ENCODE measurements at regions not wholly inside any gene's neighbourhood (a gene's known extent, or its start where the extent isn't known, plus 50 kb on each side); places are given as distances from the start of the nearest gene placed in this dataset.

DNA sequence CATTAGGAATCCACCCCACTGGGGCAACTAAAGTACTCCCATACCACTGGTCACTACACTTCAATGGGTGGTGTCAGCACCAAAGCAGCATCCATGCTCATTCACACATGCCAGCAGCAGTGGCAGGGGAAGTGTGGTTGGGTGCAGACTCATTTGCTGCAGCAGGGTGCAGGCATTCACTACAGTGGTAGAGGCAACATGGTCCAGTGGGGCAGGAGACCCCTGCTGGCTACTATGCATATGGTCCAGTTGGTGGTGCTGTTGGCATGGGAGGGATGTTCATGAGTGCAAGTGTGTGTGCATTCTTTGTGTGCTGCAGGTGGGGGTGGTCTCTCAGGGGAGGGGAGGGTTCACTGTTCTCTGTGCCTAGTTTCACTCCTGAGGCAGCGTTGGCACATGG lies 908.4 kb upstream of the NOVA1 start:
- no peaks in the 10 kb centered on the region for H3K36me3 ChIP-seq (ENCODE audit: control insufficient read depth in 3 of 3, insufficient read depth in 3 of 3, low read length in 3 of 3)
- H3K27ac ChIP-seq (ENCODE audit: low read depth, low read length) = no peak overlapping the region
- no peak overlapping the region for H3K4me3 ChIP-seq (ENCODE audit: low read length in 3 of 3)
- no peak overlapping the region for H3K9ac ChIP-seq (ENCODE audit: low read depth in 1 of 3, low read length in 3 of 3)
- no peaks in the 10 kb centered on the region for H3K4me1 ChIP-seq (ENCODE audit: control insufficient read depth in 3 of 3, insufficient read depth in 3 of 3, low read length in 3 of 3)
- H3K9me3 ChIP-seq (ENCODE audit: control insufficient read depth in 3 of 3, low read length in 3 of 3) = peaks cover 0 to 4% (median 0%) of the 10 kb centered on the region in 3 donors
- no peaks in the 10 kb centered on the region for H3K27me3 ChIP-seq (ENCODE audit: control insufficient read depth in 3 of 3, insufficient read depth in 3 of 3, low read length in 3 of 3)

DNA sequence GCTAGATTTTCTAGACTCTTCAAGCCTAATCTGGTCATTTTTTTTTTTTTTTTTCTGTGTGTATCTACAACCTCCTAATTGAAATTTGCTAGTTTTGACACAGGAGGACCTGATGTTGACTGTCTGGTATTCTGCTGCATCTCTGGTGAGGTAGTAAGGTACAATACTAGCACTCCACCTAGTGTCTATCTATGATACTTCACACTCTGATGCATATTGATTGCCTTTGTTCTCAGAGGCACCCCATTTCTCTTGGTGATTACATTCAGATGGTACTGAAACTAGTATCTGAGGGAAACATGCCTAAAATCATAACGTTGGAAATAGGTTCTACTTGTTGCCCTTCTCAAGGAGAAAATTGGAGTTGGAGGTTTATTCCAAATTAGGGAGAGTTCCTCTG lies 930.5 kb upstream of the NOVA1 start:
- Histone ChIP-seq H3K9me3 (ENCODE audit: control insufficient read depth in 3 of 3, low read length in 3 of 3) (no peaks in the 10 kb centered on the region), H3K9ac (ENCODE audit: low read depth in 1 of 3, low read length in 3 of 3) (no peak overlapping the region), H3K36me3 (ENCODE audit: control insufficient read depth in 3 of 3, insufficient read depth in 3 of 3, low read length in 3 of 3) (no peaks in the 10 kb centered on the region), H3K27ac (ENCODE audit: low read depth, low read length) (no peak overlapping the region), H3K4me1 (ENCODE audit: control insufficient read depth in 3 of 3, insufficient read depth in 3 of 3, low read length in 3 of 3) (no peaks in the 10 kb centered on the region), H3K27me3 (ENCODE audit: control insufficient read depth in 3 of 3, insufficient read depth in 3 of 3, low read length in 3 of 3) (no peaks in the 10 kb centered on the region), H3K4me3 (ENCODE audit: low read length in 3 of 3) (no peak overlapping the region)

DNA sequence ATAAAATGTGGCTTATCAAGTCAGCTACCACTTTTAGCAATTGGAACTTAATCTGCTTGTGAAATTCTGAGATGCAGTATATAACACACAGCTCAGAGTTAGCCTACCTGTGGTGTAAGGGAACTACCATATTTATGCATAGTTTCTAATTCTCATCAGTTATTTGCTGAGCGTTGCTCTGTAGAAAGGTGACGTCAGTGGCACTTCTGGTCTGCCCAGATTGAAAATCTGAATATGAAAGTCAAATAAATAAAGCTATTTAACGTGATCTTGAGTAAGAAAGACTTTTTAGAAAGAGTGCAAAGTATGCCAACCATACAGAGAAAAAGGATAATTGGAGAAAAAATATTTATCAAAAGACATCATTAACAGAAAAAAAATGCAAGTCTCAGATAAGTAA lies 938.9 kb upstream of the NOVA1 start:
- Histone ChIP-seq H3K9me3 (ENCODE audit: control insufficient read depth in 3 of 3, low read length in 3 of 3) (no peaks in the 10 kb centered on the region), H3K4me1 (ENCODE audit: control insufficient read depth in 3 of 3, insufficient read depth in 3 of 3, low read length in 3 of 3) (no peaks in the 10 kb centered on the region), H3K27ac (ENCODE audit: low read depth, low read length) (no peak overlapping the region), H3K4me3 (ENCODE audit: low read length in 3 of 3) (no peak overlapping the region), H3K27me3 (ENCODE audit: control insufficient read depth in 3 of 3, insufficient read depth in 3 of 3, low read length in 3 of 3) (no peaks in the 10 kb centered on the region), H3K36me3 (ENCODE audit: control insufficient read depth in 3 of 3, insufficient read depth in 3 of 3, low read length in 3 of 3) (no peaks in the 10 kb centered on the region), H3K9ac (ENCODE audit: low read depth in 1 of 3, low read length in 3 of 3) (no peak overlapping the region)

DNA sequence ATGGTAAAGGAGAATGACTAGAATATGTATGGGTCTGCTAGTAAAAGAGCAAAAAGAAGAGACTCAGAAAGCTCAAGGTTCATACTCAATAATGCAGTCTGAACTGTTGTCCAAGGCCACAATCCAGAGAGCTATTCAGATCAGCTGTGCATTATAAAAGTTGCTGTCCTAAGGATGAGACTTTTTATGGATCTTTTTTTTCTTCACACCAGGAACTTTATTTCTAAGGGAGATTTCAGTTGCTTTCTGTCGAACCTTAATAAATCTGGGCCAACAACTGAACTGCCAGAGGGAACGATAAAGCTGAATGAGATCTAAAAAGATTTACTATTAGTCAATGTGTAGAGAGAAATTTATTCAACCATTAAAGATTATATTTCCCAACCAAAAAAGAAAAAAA lies 948.3 kb upstream of the NOVA1 start:
- H3K27ac ChIP-seq (ENCODE audit: low read depth, low read length) = no peak overlapping the region
- H3K27me3 ChIP-seq (ENCODE audit: control insufficient read depth in 3 of 3, insufficient read depth in 3 of 3, low read length in 3 of 3) = no peaks in the 10 kb centered on the region
- no peak overlapping the region for H3K9ac ChIP-seq (ENCODE audit: low read depth in 1 of 3, low read length in 3 of 3)
- no peaks in the 10 kb centered on the region for H3K36me3 ChIP-seq (ENCODE audit: control insufficient read depth in 3 of 3, insufficient read depth in 3 of 3, low read length in 3 of 3)
- H3K4me1 ChIP-seq (ENCODE audit: control insufficient read depth in 3 of 3, insufficient read depth in 3 of 3, low read length in 3 of 3) = no peaks in the 10 kb centered on the region
- H3K9me3 ChIP-seq (ENCODE audit: control insufficient read depth in 3 of 3, low read length in 3 of 3) = peaks cover 0 to 2% (median 0%) of the 10 kb centered on the region in 3 donors
- no peak overlapping the region for H3K4me3 ChIP-seq (ENCODE audit: low read length in 3 of 3)

DNA sequence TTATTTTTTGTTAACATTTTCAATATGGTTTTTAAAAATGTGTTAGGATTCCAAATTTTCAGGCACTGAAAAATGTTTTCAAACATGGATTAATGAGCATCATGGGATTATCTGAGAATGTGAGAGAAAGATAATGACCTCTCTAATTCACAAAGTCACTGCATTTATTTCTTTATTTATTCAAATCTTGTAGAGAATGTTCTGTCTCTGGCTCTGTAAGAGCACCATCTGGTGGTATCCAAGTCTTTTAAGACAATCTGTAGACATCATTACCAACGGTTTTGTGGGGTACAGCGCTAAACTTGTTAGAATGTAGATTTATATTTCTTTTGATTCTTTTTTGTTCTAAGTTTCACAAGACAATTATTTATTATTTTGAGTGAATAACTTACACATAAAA lies 956.0 kb upstream of the NOVA1 start:
- no peaks in the 10 kb centered on the region for H3K4me1 ChIP-seq (ENCODE audit: control insufficient read depth in 3 of 3, insufficient read depth in 3 of 3, low read length in 3 of 3)
- H3K27me3 ChIP-seq (ENCODE audit: control insufficient read depth in 3 of 3, insufficient read depth in 3 of 3, low read length in 3 of 3) = no peaks in the 10 kb centered on the region

DNA sequence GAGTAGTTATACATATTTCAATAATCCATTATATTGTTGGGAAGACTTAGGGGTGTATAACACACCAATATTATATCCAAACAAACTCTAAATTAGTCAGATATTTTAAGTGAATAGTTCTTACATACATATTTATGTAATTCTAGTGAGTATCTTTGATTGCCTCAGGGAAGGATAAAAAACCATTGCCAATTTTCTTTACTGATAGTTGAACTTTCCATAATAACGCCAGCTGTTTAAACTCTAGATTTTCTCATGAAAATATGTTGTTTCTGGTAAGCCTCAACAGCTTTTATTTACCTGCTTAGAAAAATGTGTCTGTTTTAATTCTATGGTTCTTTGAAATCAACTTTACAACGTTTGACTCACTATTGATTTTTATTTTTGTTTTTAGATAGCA lies 959.6 kb upstream of the NOVA1 start:
- Histone ChIP-seq H3K4me1 (ENCODE audit: control insufficient read depth in 3 of 3, insufficient read depth in 3 of 3, low read length in 3 of 3) (no peaks in the 10 kb centered on the region), H3K9me3 (ENCODE audit: control insufficient read depth in 3 of 3, low read length in 3 of 3) (no peaks in the 10 kb centered on the region), H3K9ac (ENCODE audit: low read depth in 1 of 3, low read length in 3 of 3) (no peak overlapping the region), H3K4me3 (ENCODE audit: low read length in 3 of 3) (no peak overlapping the region), H3K36me3 (ENCODE audit: control insufficient read depth in 3 of 3, insufficient read depth in 3 of 3, low read length in 3 of 3) (no peaks in the 10 kb centered on the region), H3K27me3 (ENCODE audit: control insufficient read depth in 3 of 3, insufficient read depth in 3 of 3, low read length in 3 of 3) (no peaks in the 10 kb centered on the region), H3K27ac (ENCODE audit: low read depth, low read length) (no peak overlapping the region)

More for the DNA sequence above, 956.0 kb upstream of the NOVA1 start:
- Histone ChIP-seq H3K36me3 (ENCODE audit: control insufficient read depth in 3 of 3, insufficient read depth in 3 of 3, low read length in 3 of 3) (no peaks in the 10 kb centered on the region), H3K4me3 (ENCODE audit: low read length in 3 of 3) (no peak overlapping the region), H3K9me3 (ENCODE audit: control insufficient read depth in 3 of 3, low read length in 3 of 3) (peaks cover 0 to under 1% (median 0%) of the 10 kb centered on the region in 3 donors), H3K27ac (ENCODE audit: low read depth, low read length) (no peak overlapping the region), H3K9ac (ENCODE audit: low read depth in 1 of 3, low read length in 3 of 3) (no peak overlapping the region)

DNA sequence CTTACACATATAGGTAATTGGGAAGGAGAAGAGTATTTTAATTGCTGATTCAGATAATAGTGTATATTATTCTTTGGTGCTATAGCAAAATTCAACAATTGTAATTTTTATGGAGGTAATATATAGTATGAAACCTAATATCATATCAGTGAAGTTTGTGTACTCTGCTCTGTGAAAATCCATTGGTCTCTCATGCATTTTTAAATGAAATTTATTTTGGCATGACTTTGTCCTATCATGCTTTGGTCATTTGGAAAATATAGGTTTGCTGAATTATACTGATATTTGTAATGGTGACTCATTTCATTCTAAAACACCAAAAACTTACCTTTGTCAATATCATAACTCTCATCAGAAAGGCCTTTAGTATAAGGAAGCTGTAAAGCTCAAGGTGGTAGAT lies 962.0 kb upstream of the NOVA1 start:
- H3K4me3 ChIP-seq (ENCODE audit: low read length in 3 of 3) = no peak overlapping the region
- no peak overlapping the region for H3K27ac ChIP-seq (ENCODE audit: low read depth, low read length)
- no peaks in the 10 kb centered on the region for H3K27me3 ChIP-seq (ENCODE audit: control insufficient read depth in 3 of 3, insufficient read depth in 3 of 3, low read length in 3 of 3)
- no peaks in the 10 kb centered on the region for H3K9me3 ChIP-seq (ENCODE audit: control insufficient read depth in 3 of 3, low read length in 3 of 3)
- no peaks in the 10 kb centered on the region for H3K36me3 ChIP-seq (ENCODE audit: control insufficient read depth in 3 of 3, insufficient read depth in 3 of 3, low read length in 3 of 3)
- H3K4me1 ChIP-seq (ENCODE audit: control insufficient read depth in 3 of 3, insufficient read depth in 3 of 3, low read length in 3 of 3) = no peaks in the 10 kb centered on the region
- H3K9ac ChIP-seq (ENCODE audit: low read depth in 1 of 3, low read length in 3 of 3) = no peak overlapping the region

DNA sequence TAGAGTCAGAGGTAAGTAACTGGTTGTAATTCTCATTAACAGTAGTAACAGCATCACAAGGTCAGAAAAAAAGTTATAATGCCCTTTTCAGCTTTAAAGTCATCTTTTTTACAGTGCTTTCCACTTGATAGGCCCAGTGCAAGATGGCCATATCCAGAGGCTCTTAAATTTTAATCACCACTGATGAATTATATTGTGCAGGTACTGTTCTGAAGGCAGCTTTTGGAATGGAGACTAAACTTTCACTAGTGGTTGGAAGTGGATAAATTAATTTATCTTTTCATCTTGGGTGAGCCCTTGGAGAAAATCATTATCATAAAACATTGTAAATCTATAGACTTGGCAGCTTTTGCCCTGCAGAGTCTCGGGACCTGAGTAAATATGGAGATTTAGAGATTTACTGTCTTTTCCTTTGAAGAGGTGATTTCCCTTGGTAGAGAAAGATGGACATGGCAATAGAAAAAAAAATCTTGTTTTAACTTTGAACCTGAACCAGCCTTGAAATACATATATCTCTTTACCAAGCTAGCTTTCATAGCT lies 969.1 kb upstream of the NOVA1 start:
- no peak overlapping the region for H3K9ac ChIP-seq (ENCODE audit: low read depth in 1 of 3, low read length in 3 of 3)
- H3K27ac ChIP-seq (ENCODE audit: low read depth, low read length) = no peak overlapping the region
- H3K36me3 ChIP-seq (ENCODE audit: control insufficient read depth in 3 of 3, insufficient read depth in 3 of 3, low read length in 3 of 3) = no peaks in the 10 kb centered on the region
- no peaks in the 10 kb centered on the region for H3K27me3 ChIP-seq (ENCODE audit: control insufficient read depth in 3 of 3, insufficient read depth in 3 of 3, low read length in 3 of 3)
- no peaks in the 10 kb centered on the region for H3K4me1 ChIP-seq (ENCODE audit: control insufficient read depth in 3 of 3, insufficient read depth in 3 of 3, low read length in 3 of 3)
- H3K4me3 ChIP-seq (ENCODE audit: low read length in 3 of 3) = no peak overlapping the region
- no peaks in the 10 kb centered on the region for H3K9me3 ChIP-seq (ENCODE audit: control insufficient read depth in 3 of 3, low read length in 3 of 3)

DNA sequence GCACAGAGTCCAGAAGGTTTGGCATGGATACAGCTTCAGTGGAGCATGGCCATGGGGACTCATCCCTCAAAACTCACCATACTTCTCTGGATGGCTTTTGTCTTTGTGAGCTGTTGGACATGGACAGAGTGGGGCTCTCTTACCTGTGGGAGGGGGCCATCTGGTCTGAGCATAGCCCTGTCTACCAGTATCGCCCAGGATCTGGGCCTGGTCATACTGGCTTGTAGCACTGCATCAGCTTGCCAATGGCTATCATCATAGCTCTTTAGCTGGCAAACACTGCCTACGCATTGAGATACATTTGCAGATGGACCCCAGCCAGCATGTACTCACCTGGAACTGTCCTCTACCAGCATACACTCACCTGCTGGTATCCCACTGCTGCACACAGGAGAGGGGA lies 975.2 kb upstream of the NOVA1 start:
- Histone ChIP-seq H3K9me3 (ENCODE audit: control insufficient read depth in 3 of 3, low read length in 3 of 3) (no peaks in the 10 kb centered on the region), H3K36me3 (ENCODE audit: control insufficient read depth in 3 of 3, insufficient read depth in 3 of 3, low read length in 3 of 3) (peaks cover 0 to 2% (median 0%) of the 10 kb centered on the region in 3 donors), H3K27ac (ENCODE audit: low read depth, low read length) (no peak overlapping the region), H3K4me1 (ENCODE audit: control insufficient read depth in 3 of 3, insufficient read depth in 3 of 3, low read length in 3 of 3) (no peaks in the 10 kb centered on the region), H3K27me3 (ENCODE audit: control insufficient read depth in 3 of 3, insufficient read depth in 3 of 3, low read length in 3 of 3) (no peaks in the 10 kb centered on the region), H3K4me3 (ENCODE audit: low read length in 3 of 3) (no peak overlapping the region), H3K9ac (ENCODE audit: low read depth in 1 of 3, low read length in 3 of 3) (no peak overlapping the region)

DNA sequence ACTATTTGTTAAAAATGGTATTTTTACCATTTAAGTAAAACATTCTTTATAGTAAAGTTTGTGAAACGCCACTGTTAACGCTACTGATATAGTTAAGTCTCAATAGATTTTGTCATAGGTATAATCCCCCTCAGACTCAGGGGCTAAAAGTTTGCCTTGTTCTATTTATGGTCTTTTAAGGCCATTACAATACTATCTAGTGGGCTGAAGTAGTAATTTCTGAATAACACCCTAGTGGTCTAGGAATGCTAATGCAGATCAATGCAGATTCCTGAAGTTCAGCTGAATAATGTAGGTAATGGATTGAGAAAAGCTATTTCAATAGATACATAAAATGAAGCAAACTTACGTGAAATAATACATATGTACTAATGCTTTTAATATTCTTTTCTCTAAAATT lies 989.3 kb upstream of the NOVA1 start:
- H3K36me3 ChIP-seq (ENCODE audit: control insufficient read depth in 3 of 3, insufficient read depth in 3 of 3, low read length in 3 of 3) = no peaks in the 10 kb centered on the region
- H3K27me3 ChIP-seq (ENCODE audit: control insufficient read depth in 3 of 3, insufficient read depth in 3 of 3, low read length in 3 of 3) = no peaks in the 10 kb centered on the region
- no peak overlapping the region for H3K27ac ChIP-seq (ENCODE audit: low read depth, low read length)
- H3K9me3 ChIP-seq (ENCODE audit: control insufficient read depth in 3 of 3, low read length in 3 of 3) = no peaks in the 10 kb centered on the region
- H3K9ac ChIP-seq (ENCODE audit: low read depth in 1 of 3, low read length in 3 of 3) = no peak overlapping the region
- no peak overlapping the region for H3K4me3 ChIP-seq (ENCODE audit: low read length in 3 of 3)
- H3K4me1 ChIP-seq (ENCODE audit: control insufficient read depth in 3 of 3, insufficient read depth in 3 of 3, low read length in 3 of 3) = no peaks in the 10 kb centered on the region

DNA sequence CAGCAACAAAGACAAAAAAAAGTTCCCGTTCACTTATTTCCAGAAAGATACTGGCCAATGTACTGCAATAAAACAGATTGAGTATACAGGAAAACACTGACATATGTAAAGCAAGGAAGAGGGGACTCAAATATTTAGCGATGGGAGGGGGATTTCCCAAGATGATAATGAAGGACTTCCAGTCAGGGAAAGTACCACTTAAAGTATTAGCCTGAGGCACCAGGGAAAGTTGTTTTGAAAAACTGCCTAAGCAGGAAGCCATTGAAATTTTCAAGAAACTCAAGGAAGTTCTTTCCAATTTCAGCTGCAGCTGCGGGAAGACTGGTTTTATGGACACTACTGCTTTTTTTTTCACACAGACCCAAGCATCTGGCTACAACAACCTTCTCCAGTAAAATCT lies 1007.4 kb upstream of the NOVA1 start:
- no peaks in the 10 kb centered on the region for H3K27me3 ChIP-seq (ENCODE audit: control insufficient read depth in 3 of 3, insufficient read depth in 3 of 3, low read length in 3 of 3)
- no peaks in the 10 kb centered on the region for H3K36me3 ChIP-seq (ENCODE audit: control insufficient read depth in 3 of 3, insufficient read depth in 3 of 3, low read length in 3 of 3)
- no peak overlapping the region for H3K4me3 ChIP-seq (ENCODE audit: low read length in 3 of 3)
- no peaks in the 10 kb centered on the region for H3K9me3 ChIP-seq (ENCODE audit: control insufficient read depth in 3 of 3, low read length in 3 of 3)
- H3K27ac ChIP-seq (ENCODE audit: low read depth, low read length) = no peak overlapping the region
- no peak overlapping the region for H3K9ac ChIP-seq (ENCODE audit: low read depth in 1 of 3, low read length in 3 of 3)
- no peaks in the 10 kb centered on the region for H3K4me1 ChIP-seq (ENCODE audit: control insufficient read depth in 3 of 3, insufficient read depth in 3 of 3, low read length in 3 of 3)

Measured in skeletal muscle tissue (tissue), 3 donors.